RWPE1 (cell line): ENCODE measurements at regions not wholly inside any gene's neighbourhood (a gene's known extent, or its start where the extent isn't known, plus 50 kb on each side); places are given as distances from the start of the nearest gene placed in this dataset.
"Not testable (repeated sequence)": the region's sequence is repeated elsewhere in the genome, so short reads cannot be mapped to it uniquely, and the experiment has no call there.

Source experiments
- CTCF ChIA-PET: fragments of 350-600 bp; sonication (Branson Sonifier 250); formaldehyde crosslinking; extraction: SDS; loops from one replicate; lab custom pipeline; 2021; lab: Yijun Ruan, JAX
- POLR2A ChIA-PET: fragments of 400-600 bp; formaldehyde crosslinking; extraction: SDS; loops from one replicate; lab custom pipeline; 2020; ENCODE audit warnings: antibody characterized with exemption; ENCODE audit not compliant: low non-redundant PET; lab: Yijun Ruan, JAX
- DNase-seq: peaks from one replicate; pipeline ENCODE4 v3.0.0; 2012; ENCODE audit warnings: low spot score
- H3K27ac ChIP-seq: fragments of 450-650 bp; 2 replicates; pipeline ENCODE4 v1.5.1; 2017
- TF ChIP-seq, protein P1 (sequence below): fragments of 450-650 bp; conservative IDR thresholded peaks from 2 replicates; pipeline ENCODE4 v1.5.1; 2017; ENCODE audit warnings: low read depth, mild to moderate bottlenecking

DNA sequence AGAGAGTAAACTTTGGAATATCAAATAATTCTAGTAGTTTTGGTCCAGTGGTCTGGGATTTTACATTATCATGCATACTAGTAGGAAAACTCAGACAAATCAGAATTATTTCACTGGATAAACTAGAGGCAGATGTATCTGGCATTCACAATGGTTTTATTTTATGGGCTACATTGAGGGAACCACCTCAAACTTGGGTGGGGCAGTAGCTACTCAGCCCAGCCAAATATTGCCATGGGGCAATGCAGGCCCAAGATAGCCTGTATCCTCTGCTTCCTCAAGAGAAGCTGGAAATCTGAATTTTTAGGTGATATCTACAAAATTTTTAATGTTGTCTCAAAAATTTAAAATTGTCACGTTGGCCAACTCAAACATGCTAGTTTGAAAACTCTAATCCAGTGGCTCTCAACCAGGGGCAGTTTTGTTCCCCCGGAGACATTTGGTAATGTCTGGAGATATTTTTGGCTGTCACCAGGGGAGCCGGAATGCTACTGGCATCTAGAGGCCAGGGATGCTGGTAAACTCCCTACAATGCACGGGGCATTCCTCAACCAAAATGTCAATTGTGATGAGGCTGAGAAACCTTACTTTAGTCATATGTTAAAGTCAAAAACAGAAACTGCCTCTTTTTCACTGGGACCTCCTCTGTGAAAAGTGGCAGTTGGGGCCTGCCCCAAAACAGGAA, 172.8 kb upstream of the SPRED2 start:
- ChIA-PET POLR2A (no interaction called here), CTCF (no interaction called here)
- DNase-seq, result no peak
- TF ChIP-seq, protein P1, sequence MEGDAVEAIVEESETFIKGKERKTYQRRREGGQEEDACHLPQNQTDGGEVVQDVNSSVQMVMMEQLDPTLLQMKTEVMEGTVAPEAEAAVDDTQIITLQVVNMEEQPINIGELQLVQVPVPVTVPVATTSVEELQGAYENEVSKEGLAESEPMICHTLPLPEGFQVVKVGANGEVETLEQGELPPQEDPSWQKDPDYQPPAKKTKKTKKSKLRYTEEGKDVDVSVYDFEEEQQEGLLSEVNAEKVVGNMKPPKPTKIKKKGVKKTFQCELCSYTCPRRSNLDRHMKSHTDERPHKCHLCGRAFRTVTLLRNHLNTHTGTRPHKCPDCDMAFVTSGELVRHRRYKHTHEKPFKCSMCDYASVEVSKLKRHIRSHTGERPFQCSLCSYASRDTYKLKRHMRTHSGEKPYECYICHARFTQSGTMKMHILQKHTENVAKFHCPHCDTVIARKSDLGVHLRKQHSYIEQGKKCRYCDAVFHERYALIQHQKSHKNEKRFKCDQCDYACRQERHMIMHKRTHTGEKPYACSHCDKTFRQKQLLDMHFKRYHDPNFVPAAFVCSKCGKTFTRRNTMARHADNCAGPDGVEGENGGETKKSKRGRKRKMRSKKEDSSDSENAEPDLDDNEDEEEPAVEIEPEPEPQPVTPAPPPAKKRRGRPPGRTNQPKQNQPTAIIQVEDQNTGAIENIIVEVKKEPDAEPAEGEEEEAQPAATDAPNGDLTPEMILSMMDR, result no peak
- H3K27ac ChIP-seq, result no peak overlapping the region

DNA sequence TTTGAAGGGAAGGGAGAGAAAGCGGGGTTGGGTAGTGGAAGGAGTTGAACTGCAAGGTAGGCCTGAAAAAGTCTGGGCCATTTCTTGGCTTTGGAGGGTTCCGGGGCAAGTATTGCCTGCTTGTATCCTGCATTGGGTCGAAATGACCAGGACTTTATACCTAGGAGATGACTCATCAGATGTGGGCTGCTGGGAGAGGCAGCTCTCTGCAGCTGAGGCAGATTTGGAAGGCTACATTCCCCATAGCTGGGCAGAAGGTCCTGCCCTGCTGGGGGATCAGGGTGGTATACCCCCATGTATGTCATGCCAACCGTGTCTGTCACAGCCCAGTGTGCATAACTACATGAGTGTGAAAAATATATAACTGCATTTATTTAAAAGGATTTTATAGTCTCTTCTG, 171.8 kb upstream of the SPRED2 start:
- H3K27ac ChIP-seq, result no peak overlapping the region
- TF ChIP-seq, protein P1, result no peak
- peak; percentile 55 for DNase-seq
- CTCF ChIA-PET, result interaction anchor here (0.6 kb wide), 1 partner anchor 276 kb away, joined by 4 read pairs; no protein-coding TSS in a partner anchor
- POLR2A ChIA-PET, result no interaction called here

DNA sequence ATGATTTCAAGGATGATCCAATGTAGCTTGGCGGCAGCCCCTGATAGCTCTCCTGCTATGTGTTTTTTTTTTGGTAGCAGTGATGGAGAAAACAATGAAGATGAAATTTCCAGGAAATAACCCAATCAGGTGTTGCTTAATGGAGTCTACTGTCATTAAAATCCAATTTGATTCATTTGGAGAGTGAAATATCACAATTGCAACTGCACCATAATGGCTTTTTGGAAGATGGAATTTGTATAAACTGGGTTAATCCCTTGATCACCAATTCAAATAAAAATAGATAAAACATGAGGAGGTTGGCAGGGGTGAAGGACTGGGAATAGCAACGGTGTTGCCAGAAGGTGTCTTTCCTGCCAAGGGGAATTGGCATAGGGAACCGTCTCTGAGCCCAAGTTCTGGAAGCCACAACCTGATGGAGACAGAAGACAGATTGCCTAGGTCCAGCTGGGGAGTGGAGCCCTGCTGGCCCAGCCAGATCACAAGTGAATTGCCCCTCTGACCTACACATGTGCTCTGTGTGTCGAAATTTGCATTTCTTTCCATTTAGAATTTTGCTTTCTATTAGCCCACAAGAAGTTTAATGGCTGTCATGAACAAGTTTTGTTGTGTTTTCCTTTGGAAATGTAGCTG, 170.3 kb upstream of the SPRED2 start:
- ChIA-PET POLR2A (no interaction called here), CTCF (interaction anchor here (0.7 kb wide), 1 partner anchor 416 kb away, joined by 5 read pairs; no protein-coding TSS in a partner anchor)
- TF ChIP-seq, protein P1, result no peak
- H3K27ac ChIP-seq, result no peak overlapping the region
- no peak for DNase-seq

DNA sequence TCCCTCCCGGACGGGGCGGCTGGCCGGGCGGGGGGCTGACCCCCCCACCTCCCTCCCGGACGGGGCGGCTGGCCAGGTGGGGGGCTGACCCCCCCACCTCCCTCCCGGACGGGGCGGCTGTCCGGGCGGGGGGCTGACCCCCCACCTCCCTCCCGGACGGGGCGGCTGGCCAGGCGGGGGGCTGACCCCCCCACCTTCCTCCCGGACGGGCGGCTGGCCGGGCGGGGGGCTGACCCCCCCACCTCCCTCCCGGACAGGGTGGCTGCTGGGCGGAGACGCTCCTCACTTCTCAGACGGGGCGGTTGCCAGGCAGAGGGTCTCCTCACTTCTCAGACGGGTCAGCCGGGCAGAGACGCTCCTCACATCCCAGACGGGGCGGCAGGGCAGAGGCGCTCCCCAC, 168.5 kb upstream of the SPRED2 start:
- POLR2A ChIA-PET, CTCF ChIA-PET, H3K27ac ChIP-seq, DNase-seq: not testable (repeated sequence)

DNA sequence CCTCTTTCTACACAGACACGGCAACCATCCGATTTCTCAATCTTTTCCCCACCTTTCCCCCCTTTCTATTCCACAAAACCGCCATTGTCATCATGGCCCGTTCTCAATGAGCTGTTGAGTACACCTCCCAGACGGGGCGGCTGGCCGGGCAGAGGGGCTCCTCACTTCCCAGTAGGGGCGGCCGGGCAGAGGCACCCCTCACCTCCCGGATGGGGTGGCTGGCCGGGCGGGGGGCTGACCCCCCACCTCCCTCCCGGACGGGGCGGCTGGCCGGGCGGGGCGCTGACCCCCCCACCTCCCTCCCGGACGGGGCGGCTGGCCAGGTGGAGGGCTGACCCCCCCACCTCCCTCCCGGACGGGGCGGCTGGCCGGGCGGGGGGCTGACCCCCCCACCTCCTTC, 168.0 kb upstream of the SPRED2 start:
- POLR2A ChIA-PET, DNase-seq, CTCF ChIA-PET, H3K27ac ChIP-seq: not testable (repeated sequence)

DNA sequence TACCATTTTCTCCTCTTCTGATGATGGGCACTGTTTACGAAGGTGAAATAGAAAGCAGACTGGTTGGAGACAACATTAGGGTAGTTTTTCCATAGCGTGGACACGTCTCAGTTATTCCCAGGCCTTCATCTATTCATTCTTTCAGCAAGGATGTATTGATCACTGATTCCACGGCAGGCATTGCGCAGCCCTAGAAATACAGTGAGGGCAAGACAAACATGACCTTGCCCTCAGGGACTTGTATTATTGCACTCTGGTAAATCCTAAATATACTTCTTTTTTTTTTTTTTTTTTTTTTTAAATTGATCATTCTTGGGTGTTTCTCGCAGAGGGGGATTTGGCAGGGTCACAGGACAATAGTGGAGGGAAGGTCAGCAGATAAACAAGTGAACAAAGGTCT, 167.3 kb upstream of the SPRED2 start:
- TF ChIP-seq, protein P1, result no peak
- H3K27ac ChIP-seq, result no peak overlapping the region
- ChIA-PET CTCF (no interaction called here), POLR2A (no interaction called here)
- no peak for DNase-seq

DNA sequence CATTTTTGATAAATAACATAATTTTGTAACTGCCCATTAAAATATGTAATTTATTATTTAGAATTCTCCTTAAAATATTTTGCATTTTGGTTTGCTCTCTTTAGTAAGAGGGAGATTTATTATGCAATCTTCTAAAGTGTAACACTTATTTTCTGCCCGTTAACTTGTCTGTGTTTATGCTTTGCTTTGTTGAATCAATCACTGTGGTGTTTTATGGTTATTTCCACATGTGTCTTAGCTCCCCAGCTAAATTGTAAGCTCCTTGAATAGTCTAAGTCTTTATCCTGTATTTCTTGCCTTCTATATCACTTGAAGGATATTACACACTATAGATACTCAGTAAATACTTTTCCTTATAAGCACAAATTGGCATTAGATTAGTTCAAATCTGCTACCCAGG, 166.6 kb upstream of the SPRED2 start:
- no peak overlapping the region for H3K27ac ChIP-seq
- POLR2A ChIA-PET, result no interaction called here
- DNase-seq, result no peak
- CTCF ChIA-PET, result interaction anchor here (1.0 kb wide), 1 partner anchor 12 kb away, joined by 4 read pairs; no protein-coding TSS in a partner anchor
- TF ChIP-seq, protein P1, result no peak
